ENCODE measurements at regions not wholly inside any gene's neighbourhood (a gene's known extent, or its start where the extent isn't known, plus 50 kb on each side); places are given as distances from the start of the nearest gene placed in this dataset.
"Not testable (repeated sequence)": the region's sequence is repeated elsewhere in the genome, so short reads cannot be mapped to it uniquely, and the experiment has no call there.

DNA sequence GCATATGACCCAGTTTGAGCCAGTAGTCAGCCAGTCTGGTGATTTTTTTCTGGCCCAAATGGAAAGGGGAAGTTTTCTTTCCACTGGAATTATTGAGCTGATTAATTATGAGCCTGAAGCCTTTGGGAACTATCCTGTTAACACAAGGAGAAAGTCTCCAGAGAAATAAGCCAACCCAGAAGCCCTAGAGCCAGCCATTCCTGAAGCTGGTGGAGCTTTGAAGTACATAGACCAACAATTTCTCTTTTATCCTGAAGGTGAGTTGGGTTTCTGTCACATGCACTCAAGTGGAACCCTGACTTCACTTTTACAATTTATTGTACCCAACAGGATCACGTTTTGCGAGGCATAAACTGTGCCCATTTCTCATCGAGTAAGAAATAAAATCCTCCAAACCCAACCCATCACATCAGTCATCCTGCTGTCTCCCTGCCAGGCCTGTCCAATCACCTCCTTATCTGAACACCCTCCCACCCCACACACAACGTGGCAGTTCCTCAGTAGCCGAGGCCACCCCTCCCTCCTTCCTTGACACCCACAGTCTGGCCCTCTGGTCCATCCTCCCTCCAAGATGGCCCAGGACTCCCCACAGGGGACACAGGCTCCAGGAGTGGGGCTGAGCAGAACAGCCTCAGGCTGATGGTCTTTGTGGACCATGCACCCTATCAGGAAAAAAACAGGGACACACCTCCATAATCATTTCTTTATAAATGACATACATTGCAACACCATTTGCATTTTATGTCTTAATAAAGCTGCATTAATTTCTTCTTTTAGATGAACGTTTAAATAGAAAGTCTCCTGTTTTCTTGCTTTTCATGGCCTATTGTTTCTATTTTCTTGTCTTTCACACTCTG lies 55.7 kb upstream of the GATA2 start:
- DNase-seq, result no peak

DNA sequence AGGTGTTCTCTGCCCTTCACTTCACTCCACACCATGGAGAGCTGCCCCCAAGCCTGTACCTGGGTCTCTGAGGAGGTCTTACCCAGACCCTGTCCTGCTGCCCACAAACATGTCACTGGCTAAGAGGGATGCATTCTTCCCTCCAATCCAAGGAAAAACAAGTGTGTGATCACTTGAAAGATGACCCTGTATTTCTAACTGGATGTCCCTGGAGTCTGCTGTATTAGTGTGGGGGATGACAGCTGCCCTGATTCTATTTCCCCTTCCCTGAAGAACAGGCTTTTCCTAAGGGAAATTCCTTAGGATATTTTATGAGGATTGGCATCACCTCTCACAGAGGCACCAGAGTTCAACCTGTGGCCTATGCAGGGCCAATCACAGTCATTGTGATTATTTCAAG lies 55.0 kb upstream of the GATA2 start:
- no peak for DNase-seq

DNA sequence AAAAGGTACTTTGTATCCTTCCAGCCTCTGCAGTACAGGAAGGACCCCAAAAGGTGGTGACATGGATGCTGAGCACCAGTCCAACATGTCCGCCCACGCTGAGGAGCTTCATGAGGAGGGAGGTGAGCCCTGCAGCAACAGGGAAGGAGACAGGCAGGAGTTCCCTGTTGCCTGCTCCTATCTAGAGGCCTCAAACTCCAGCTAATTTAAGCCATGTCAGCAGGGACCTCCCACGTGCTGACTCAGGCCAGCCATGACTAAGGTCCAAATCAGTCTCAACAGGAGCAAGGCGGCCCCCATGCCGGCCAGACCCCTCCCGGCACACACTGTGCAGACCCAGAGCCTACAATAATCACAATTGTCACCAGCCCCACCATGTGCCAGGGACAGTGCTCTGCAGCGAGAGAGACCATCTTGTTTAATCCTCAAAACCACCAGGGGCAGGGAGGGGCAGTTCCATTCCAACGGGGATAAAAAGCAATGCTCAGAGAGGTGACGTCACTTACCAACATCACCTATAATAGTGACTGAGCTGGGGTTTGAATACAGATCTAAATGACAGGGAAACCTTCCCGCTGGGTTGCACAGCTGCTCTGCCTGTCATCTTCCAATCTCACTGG lies 54.5 kb upstream of the GATA2 start:
- no peak for DNase-seq

- no peak for DNase-seq
Measured at GRCh38 chr3:128546646-128547045, 53.6 kb upstream of the GATA2 start.

DNA sequence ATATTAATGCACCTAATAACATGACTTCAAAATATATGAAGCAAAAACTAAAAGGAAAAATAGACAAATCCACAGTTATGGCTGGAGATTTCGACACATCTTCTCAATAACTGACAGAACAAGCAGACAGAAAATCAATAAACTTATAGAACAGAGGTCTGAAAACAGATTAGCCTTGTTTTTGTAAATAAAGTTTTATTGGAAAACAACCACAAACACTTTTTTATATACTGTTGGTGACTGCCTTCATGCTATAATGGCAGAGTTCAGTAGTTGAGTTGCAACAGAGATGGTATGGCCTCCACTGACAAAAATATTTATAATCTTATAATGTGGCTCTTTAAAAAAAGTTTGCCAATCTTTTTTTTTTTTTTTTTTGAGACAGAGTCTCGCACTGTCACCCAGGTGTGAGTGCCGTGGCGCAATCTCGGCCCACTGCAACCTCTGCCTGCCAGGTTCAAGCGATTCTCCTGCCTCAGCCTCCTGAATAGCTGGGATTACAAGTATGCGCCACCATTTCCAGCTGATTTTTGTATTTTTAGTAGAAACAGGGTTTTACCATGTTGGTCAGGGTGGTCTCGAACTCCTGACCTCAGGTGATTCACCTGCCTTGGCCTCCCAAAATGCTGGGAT lies 52.2 kb upstream of the GATA2 start:
- no peak for DNase-seq

- no peak for DNase-seq
Measured at GRCh38 chr3:128544190-128544589, 51.2 kb upstream of the GATA2 start.

- DNase-seq, result not testable (repeated sequence)
Measured at GRCh38 chr3:128543570-128544174, 50.7 kb upstream of the GATA2 start.
